PC-3 (cell line): ENCODE measurements at regions not wholly inside any gene's neighbourhood (a gene's known extent, or its start where the extent isn't known, plus 50 kb on each side); places are given as distances from the start of the nearest gene placed in this dataset.

ENCODE experiments used
- EZH2phosphoT487 ChIP-seq: fragments of 300-600 bp; sonication (generic); IDR thresholded peaks from 2 replicates; pipeline ENCODE4 v1.6.1; 2018; ENCODE audit warnings: mild to moderate bottlenecking, antibody characterized with exemption, low read length, borderline replicate concordance
- TF ChIP-seq, protein P1 (sequence below): fragments of 300-600 bp; sonication (generic); conservative IDR thresholded peaks from 2 replicates; pipeline ENCODE4 v1.5.1; 2017; ENCODE audit warnings: antibody characterized with exemption, low read depth, mild to moderate bottlenecking, low read length

DNA sequence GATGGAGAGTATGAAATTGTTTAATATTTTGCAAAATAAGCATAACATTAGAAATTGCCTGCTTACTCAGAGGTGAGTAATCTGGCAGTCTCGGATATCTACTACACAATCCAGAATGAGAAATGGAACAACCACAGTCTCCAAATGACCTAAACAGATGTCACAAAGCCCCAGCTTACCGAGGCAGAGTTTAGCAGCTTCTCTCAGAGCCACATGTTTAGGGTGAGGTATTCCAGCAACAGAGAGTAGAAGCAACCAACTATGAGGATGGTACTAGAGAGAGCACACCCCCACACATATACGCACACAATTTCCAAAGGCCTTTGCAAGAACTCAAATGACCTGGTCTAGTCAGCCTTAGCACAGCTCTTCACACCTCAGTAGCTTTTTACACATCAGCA is 122.7 kb upstream of the LPAR1 start:
- no peak for TF ChIP-seq EZH2phosphoT487
- TF ChIP-seq, protein P1, sequence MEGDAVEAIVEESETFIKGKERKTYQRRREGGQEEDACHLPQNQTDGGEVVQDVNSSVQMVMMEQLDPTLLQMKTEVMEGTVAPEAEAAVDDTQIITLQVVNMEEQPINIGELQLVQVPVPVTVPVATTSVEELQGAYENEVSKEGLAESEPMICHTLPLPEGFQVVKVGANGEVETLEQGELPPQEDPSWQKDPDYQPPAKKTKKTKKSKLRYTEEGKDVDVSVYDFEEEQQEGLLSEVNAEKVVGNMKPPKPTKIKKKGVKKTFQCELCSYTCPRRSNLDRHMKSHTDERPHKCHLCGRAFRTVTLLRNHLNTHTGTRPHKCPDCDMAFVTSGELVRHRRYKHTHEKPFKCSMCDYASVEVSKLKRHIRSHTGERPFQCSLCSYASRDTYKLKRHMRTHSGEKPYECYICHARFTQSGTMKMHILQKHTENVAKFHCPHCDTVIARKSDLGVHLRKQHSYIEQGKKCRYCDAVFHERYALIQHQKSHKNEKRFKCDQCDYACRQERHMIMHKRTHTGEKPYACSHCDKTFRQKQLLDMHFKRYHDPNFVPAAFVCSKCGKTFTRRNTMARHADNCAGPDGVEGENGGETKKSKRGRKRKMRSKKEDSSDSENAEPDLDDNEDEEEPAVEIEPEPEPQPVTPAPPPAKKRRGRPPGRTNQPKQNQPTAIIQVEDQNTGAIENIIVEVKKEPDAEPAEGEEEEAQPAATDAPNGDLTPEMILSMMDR = no peak
